Stimulated activated CD8-positive, alpha-beta memory T cell treated with anti-CD3 and anti-CD28 coated beads, Interleukin-15, amount 100 ng/mL, for 4 hours (primary cell): ENCODE measurements at regions not wholly inside any gene's neighbourhood (a gene's known extent, or its start where the extent isn't known, plus 50 kb on each side); places are given as distances from the start of the nearest gene placed in this dataset.

Source experiments
- DNase-seq, 2 donors: peaks; one replicate each; pipeline ENCODE4 v3.0.0-alpha.2; 2020; ENCODE audit warnings: low read depth in 2 of 2

GRCh38 chr9:16155878-16156277 is 603.0 kb downstream of the CCDC171 start:
- no peak for DNase-seq

- no peak for DNase-seq
Measured at GRCh38 chr9:16157216-16157615, 604.4 kb downstream of the CCDC171 start.

GRCh38 chr9:16157651-16158050 is 604.8 kb downstream of the CCDC171 start:
- DNase-seq: no peak

- no peak for DNase-seq
Measured at GRCh38 chr9:16158093-16158492, 605.2 kb downstream of the CCDC171 start.

GRCh38 chr9:16161483-16161882 is 608.6 kb downstream of the CCDC171 start:
- no peak for DNase-seq

GRCh38 chr9:16170119-16170518 is 617.3 kb downstream of the CCDC171 start:
- DNase-seq: no peak

- DNase-seq: no peak
Measured at GRCh38 chr9:16171911-16172310, 619.1 kb downstream of the CCDC171 start.

- no peak for DNase-seq
Measured at GRCh38 chr9:16172796-16173195, 620.0 kb downstream of the CCDC171 start.

- DNase-seq: no peak
Measured at GRCh38 chr9:16174915-16175314, 622.1 kb downstream of the CCDC171 start.

- no peak for DNase-seq
Measured at GRCh38 chr9:16175461-16175860, 622.6 kb downstream of the CCDC171 start.

- no peak for DNase-seq
Measured at GRCh38 chr9:16178294-16178693, 625.5 kb downstream of the CCDC171 start.

- peak in 1 of 2 donors; percentile 21 for DNase-seq
Measured at GRCh38 chr9:16179566-16179965, 626.7 kb downstream of the CCDC171 start.

- no peak for DNase-seq
Measured at GRCh38 chr9:16180091-16180490, 627.2 kb downstream of the CCDC171 start.

- no peak for DNase-seq
Measured at GRCh38 chr9:16180546-16180945, 627.7 kb downstream of the CCDC171 start.

- DNase-seq: no peak
Measured at GRCh38 chr9:16181539-16181938, 628.7 kb downstream of the CCDC171 start.

GRCh38 chr9:16182784-16183183 is 629.9 kb downstream of the CCDC171 start:
- DNase-seq: no peak

- DNase-seq: no peak
Measured at GRCh38 chr9:16184964-16185646, 632.3 kb downstream of the CCDC171 start.

GRCh38 chr9:16191191-16191590 is 638.3 kb downstream of the CCDC171 start:
- DNase-seq: no peak

GRCh38 chr9:16191691-16192402 is 639.0 kb downstream of the CCDC171 start:
- no peak for DNase-seq

GRCh38 chr9:16192403-16193017 is 639.7 kb downstream of the CCDC171 start:
- no peak for DNase-seq

GRCh38 chr9:16193066-16193465 is 640.2 kb downstream of the CCDC171 start:
- DNase-seq: no peak

GRCh38 chr9:16196206-16196605 is 643.4 kb downstream of the CCDC171 start:
- DNase-seq: no peak
